GM18507 (cell line): ENCODE measurements at regions not wholly inside any gene's neighbourhood (a gene's known extent, or its start where the extent isn't known, plus 50 kb on each side); places are given as distances from the start of the nearest gene placed in this dataset.
"Not testable (repeated sequence)": the region's sequence is repeated elsewhere in the genome, so short reads cannot be mapped to it uniquely, and the experiment has no call there.

Experiments used
- DNase-seq: peaks from one replicate; pipeline ENCODE4 v3.0.0; 2011; ENCODE audit warnings: low read depth; ENCODE audit not compliant: insufficient read length; ENCODE audit errors: extremely low spot score
- FAIRE-seq: peaks from 2 replicates; lab custom pipeline; 2011; peaks lifted over from hg19 to GRCh38; lab: Jason Lieb, UNC

- FAIRE-seq (no peak), DNase-seq (no peak)
Measured at GRCh38 chr3:87546216-87546615, 269.8 kb upstream of the POU1F1 start.

GRCh38 chr3:87543408-87543807 is 267.0 kb upstream of the POU1F1 start:
- FAIRE-seq, DNase-seq: not testable (repeated sequence)

- FAIRE-seq (no peak), DNase-seq (no peak)
Measured at GRCh38 chr3:87541723-87542122, 265.3 kb upstream of the POU1F1 start.

GRCh38 chr3:87538722-87539121 is 262.3 kb upstream of the POU1F1 start:
- FAIRE-seq = not testable (repeated sequence)

GRCh38 chr3:87509401-87509800 is 233.0 kb upstream of the POU1F1 start:
- DNase-seq = no peak
- no peak for FAIRE-seq

More at GRCh38 chr3:87538722-87539121, 262.3 kb upstream of the POU1F1 start:
- DNase-seq = not testable (repeated sequence)

- no peak for FAIRE-seq
Measured at GRCh38 chr3:87508921-87509320, 232.5 kb upstream of the POU1F1 start.

GRCh38 chr3:87507753-87508152 is 231.4 kb upstream of the POU1F1 start:
- FAIRE-seq (no peak), DNase-seq (no peak)

More at GRCh38 chr3:87508921-87509320, 232.5 kb upstream of the POU1F1 start:
- no peak for DNase-seq

GRCh38 chr3:87503900-87504498 is 227.6 kb upstream of the POU1F1 start:
- peak; percentile 63 for FAIRE-seq
- DNase-seq = peak; percentile 2

- no peak for DNase-seq
- no peak for FAIRE-seq
Measured at GRCh38 chr3:87501076-87501475, 224.7 kb upstream of the POU1F1 start.

GRCh38 chr3:87498358-87499080 is 222.1 kb upstream of the POU1F1 start:
- FAIRE-seq = no peak
- no peak for DNase-seq

- DNase-seq (no peak), FAIRE-seq (no peak)
Measured at GRCh38 chr3:87495938-87496337, 219.6 kb upstream of the POU1F1 start.

GRCh38 chr3:87494264-87494663 is 217.9 kb upstream of the POU1F1 start:
- FAIRE-seq (no peak), DNase-seq (no peak)

- FAIRE-seq = no peak
- DNase-seq = no peak
Measured at GRCh38 chr3:87491843-87492242, 215.5 kb upstream of the POU1F1 start.

- no peak for FAIRE-seq
- no peak for DNase-seq
Measured at GRCh38 chr3:87489892-87490291, 213.5 kb upstream of the POU1F1 start.

- FAIRE-seq (no peak), DNase-seq (no peak)
Measured at GRCh38 chr3:87488765-87489164, 212.4 kb upstream of the POU1F1 start.

- FAIRE-seq, DNase-seq: not testable (repeated sequence)
Measured at GRCh38 chr3:87486635-87487034, 210.3 kb upstream of the POU1F1 start.

GRCh38 chr3:87486115-87486514 is 209.7 kb upstream of the POU1F1 start:
- FAIRE-seq = no peak
- DNase-seq = no peak

GRCh38 chr3:87478716-87479115 is 202.3 kb upstream of the POU1F1 start:
- FAIRE-seq (no peak), DNase-seq (no peak)

- DNase-seq (no peak), FAIRE-seq (no peak)
Measured at GRCh38 chr3:87473944-87474343, 197.6 kb upstream of the POU1F1 start.

GRCh38 chr3:87468938-87469337 is 192.6 kb upstream of the POU1F1 start:
- DNase-seq = no peak
- no peak for FAIRE-seq

- FAIRE-seq (no peak), DNase-seq (no peak)
Measured at GRCh38 chr3:87468235-87468634, 191.9 kb upstream of the POU1F1 start.
